ENCODE measurements at regions not wholly inside any gene's neighbourhood (a gene's known extent, or its start where the extent isn't known, plus 50 kb on each side); places are given as distances from the start of the nearest gene placed in this dataset.
"Not testable (repeated sequence)": the region's sequence is repeated elsewhere in the genome, so short reads cannot be mapped to it uniquely, and the experiment has no call there.

DNA sequence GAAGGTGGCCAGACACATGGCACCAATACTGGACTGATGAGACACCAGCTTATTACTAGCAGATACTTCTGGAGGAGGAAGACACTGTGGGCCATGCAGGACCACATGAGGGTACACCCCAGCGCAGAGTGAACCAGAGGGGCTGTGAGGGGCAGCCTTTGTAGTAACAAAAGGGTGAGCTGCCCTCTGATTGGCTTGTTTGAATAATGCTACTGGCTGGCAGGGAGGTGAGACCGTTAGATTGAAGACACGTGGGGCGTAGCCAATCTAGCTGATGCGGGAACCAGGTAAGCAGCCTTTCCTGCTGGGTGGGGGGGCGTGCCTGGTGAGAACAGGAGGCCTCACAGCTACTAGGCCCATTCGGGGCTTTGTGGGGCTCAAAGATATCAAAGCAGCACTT is 102.8 kb upstream of the SEC14L1 start:
- Histone ChIP-seq H3K4me3 (no peak overlapping the region), H3K36me3 (no peaks in the 10 kb centered on the region), H3K27me3 (no peaks in the 10 kb centered on the region), H3K4me1 (ENCODE audit: insufficient read depth) (no peaks in the 10 kb centered on the region), H3K9me3 (no peaks in the 10 kb centered on the region), H3K27ac (no peak overlapping the region)
- intact Hi-C loops (cut with DNase I): no loop called here
- TF ChIP-seq EP300 (IDR thresholded peaks at IDR 0.05): no peak
- 82 to 94% (median 91%) methylated on average over 7 of the region's 7 CpGs for WGBS, 3 donors
- DNase-seq: no peak

DNA sequence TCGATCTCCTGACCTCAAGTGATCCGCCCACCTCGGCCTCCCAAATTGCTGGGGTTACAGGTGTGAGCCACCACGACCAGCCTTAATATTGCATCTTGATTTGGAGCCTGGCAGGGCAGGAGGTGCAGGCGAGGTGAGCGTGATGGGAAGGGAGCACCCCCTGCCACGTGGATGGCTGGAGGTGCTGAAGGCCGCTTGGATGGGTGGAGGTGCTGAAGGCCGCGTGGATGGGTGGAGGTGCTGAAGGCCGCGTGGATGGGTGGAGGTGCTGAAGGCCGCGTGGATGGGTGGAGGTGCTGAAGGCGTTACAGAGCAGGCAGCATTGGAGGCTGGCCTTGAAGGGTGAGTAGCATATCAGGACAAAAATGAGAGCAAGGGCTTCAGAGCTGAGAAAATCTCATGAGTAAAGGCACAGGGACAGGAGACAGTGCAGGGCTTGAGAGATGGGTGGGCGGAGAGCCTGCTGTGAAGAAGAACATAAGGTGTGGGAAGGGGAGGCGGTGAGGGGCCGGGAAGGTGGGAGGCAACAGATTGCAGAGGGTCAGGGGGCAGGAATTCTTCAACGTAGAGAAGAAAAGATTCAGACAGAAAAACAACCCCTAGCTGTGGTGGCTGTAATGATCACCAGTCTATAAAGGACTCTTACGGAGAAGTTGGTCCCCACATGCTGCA is 101.7 kb upstream of the SEC14L1 start:
- no peak for TF ChIP-seq EP300 (IDR thresholded peaks at IDR 0.05)
- TF ChIP-seq, protein P1, sequence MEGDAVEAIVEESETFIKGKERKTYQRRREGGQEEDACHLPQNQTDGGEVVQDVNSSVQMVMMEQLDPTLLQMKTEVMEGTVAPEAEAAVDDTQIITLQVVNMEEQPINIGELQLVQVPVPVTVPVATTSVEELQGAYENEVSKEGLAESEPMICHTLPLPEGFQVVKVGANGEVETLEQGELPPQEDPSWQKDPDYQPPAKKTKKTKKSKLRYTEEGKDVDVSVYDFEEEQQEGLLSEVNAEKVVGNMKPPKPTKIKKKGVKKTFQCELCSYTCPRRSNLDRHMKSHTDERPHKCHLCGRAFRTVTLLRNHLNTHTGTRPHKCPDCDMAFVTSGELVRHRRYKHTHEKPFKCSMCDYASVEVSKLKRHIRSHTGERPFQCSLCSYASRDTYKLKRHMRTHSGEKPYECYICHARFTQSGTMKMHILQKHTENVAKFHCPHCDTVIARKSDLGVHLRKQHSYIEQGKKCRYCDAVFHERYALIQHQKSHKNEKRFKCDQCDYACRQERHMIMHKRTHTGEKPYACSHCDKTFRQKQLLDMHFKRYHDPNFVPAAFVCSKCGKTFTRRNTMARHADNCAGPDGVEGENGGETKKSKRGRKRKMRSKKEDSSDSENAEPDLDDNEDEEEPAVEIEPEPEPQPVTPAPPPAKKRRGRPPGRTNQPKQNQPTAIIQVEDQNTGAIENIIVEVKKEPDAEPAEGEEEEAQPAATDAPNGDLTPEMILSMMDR (IDR thresholded peaks at IDR 0.05): no peak
- no peak for DNase-seq
- Histone ChIP-seq H3K4me3 (no peak overlapping the region), H3K27me3 (no peaks in the 10 kb centered on the region), H3K36me3 (no peaks in the 10 kb centered on the region), H3K4me1 (ENCODE audit: insufficient read depth) (no peaks in the 10 kb centered on the region), H3K9me3 (no peaks in the 10 kb centered on the region), H3K27ac (no peak overlapping the region)
- intact Hi-C loops (cut with DNase I): no loop called here
- WGBS, 3 donors: 76 to 85% (median 76%) methylated on average over 20 of the region's 20 CpGs

DNA sequence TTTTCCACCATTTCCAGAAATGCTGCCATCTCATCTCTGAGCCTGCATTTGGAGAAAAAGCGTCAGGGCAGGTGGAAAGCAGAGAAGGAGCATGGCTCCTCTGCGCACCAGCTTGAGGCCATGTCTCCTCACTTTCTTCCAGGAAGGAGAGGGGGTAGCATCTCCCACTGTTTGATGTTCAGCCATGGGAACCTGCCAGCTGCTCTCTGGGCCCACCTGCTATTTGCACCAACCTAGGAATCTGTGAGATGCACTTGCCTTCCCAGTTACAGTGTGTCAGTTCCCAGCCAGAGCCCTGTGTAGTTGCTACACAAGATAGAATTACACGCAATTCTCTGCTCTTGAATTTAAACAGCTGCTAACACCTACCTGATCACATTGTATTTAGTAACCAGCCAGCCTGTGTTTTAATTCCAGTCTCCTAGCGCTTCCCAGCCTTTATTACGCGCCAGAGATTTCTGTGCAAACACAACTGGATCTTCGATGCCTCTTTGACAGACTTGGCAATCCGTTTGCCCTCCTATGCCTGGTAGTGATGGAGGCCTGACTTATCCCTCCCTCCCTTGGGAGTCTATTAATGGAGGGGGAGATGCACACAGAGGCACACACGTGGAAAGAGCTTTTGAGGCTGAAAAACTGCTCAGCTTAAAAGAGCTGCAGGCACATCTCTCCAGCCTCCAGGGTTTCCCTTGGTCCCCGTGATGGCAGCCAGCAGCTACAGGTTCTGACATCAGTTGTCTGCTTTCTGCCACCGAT is 98.1 kb upstream of the SEC14L1 start:
- no peak for DNase-seq
- 69 to 78% (median 73%) methylated on average over 11 of the region's 11 CpGs for WGBS, 3 donors
- TF ChIP-seq, protein P1 (IDR thresholded peaks at IDR 0.05): no peak
- no peak for TF ChIP-seq POLR2A (IDR thresholded peaks at IDR 0.05)
- no peak for TF ChIP-seq EP300 (IDR thresholded peaks at IDR 0.05)
- no peaks in the 10 kb centered on the region for H3K4me1 ChIP-seq (ENCODE audit: insufficient read depth)
- H3K27ac ChIP-seq: no peak overlapping the region
- H3K9me3 ChIP-seq: no peaks in the 10 kb centered on the region
- H3K4me3 ChIP-seq: no peak overlapping the region
- H3K36me3 ChIP-seq: no peaks in the 10 kb centered on the region
- H3K27me3 ChIP-seq: no peaks in the 10 kb centered on the region
- intact Hi-C loops (cut with DNase I): no loop called here

DNA sequence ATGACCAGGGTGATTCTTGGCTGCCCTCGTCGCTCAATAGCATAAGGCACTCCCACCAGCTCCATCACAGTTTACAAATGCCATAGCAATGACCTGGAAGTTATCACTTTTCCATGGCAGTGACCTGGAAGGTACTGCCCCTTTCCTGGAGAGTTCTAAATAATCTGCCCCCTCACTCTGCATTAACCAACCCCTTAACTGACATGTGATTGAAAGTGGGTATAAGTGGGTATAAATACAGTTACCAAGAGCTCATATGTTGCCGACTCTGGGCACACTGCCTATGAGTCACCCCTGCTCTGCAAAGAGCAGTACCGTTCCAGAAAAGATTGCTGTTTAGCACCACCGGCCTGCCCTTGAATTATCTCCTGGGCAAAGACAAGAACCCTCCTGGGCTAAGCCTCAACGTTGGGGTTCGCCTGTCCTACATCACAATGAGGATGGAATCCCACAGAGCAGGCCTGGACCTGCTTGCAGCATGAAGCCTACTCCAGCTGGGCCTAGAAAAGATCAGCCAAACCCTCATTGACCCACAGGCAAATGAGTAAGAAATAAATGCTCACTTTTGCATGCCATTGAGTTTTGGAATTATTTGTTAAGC is 95.2 kb upstream of the SEC14L1 start:
- intact Hi-C loops (cut with DNase I): no loop called here
- no peak overlapping the region for H3K27ac ChIP-seq
- no peak for DNase-seq
- H3K36me3 ChIP-seq: no peaks in the 10 kb centered on the region
- H3K4me1 ChIP-seq (ENCODE audit: insufficient read depth): no peaks in the 10 kb centered on the region
- no peaks in the 10 kb centered on the region for H3K27me3 ChIP-seq
- 71 to 85% (median 80%) methylated on average over 7 of the region's 7 CpGs for WGBS, 3 donors
- TF ChIP-seq EP300 (IDR thresholded peaks at IDR 0.05) (no peak), POLR2A (IDR thresholded peaks at IDR 0.05) (no peak)
- no peak overlapping the region for H3K4me3 ChIP-seq
- no peaks in the 10 kb centered on the region for H3K9me3 ChIP-seq

- H3K4me3 ChIP-seq: no peak overlapping the region
- no peak for DNase-seq
- H3K9me3 ChIP-seq: no peaks in the 10 kb centered on the region
- intact Hi-C loops (cut with DNase I): no loop called here
- H3K27ac ChIP-seq: no peak overlapping the region
- 39 to 49% (median 40%) methylated on average over 12 of the region's 12 CpGs for WGBS, 3 donors
- H3K27me3 ChIP-seq: no peaks in the 10 kb centered on the region
- TF ChIP-seq POLR2A (IDR thresholded peaks at IDR 0.05): no peak
- no peak for TF ChIP-seq EP300 (IDR thresholded peaks at IDR 0.05)
- TF ChIP-seq, protein P1 (IDR thresholded peaks at IDR 0.05): no peak
- no peaks in the 10 kb centered on the region for H3K36me3 ChIP-seq
- H3K4me1 ChIP-seq (ENCODE audit: insufficient read depth): no peaks in the 10 kb centered on the region
Observed at GRCh38 chr17:77049440-77049839, 91.3 kb upstream of the SEC14L1 start.

GRCh38 chr17:77050901-77051300 is 89.9 kb upstream of the SEC14L1 start:
- not testable (repeated sequence) for H3K27ac ChIP-seq; H3K9me3 ChIP-seq; DNase-seq; H3K4me3 ChIP-seq; H3K27me3 ChIP-seq; H3K4me1 ChIP-seq (ENCODE audit: insufficient read depth); H3K36me3 ChIP-seq
- intact Hi-C loops (cut with DNase I): loop anchor here in 2 of 4 donors (5.0 to 10.0 kb wide), 3 partner anchors 184 to 656 kb away; partner anchors contain the start of gene MGAT5B (in 2 of the 2)
- WGBS, 3 donors: 81 to 87% (median 87%) methylated on average over 14 of the region's 14 CpGs

Data from ovary (tissue), 7 donors.